ENCODE measurements at regions not wholly inside any gene's neighbourhood (a gene's known extent, or its start where the extent isn't known, plus 50 kb on each side); places are given as distances from the start of the nearest gene placed in this dataset.

DNA sequence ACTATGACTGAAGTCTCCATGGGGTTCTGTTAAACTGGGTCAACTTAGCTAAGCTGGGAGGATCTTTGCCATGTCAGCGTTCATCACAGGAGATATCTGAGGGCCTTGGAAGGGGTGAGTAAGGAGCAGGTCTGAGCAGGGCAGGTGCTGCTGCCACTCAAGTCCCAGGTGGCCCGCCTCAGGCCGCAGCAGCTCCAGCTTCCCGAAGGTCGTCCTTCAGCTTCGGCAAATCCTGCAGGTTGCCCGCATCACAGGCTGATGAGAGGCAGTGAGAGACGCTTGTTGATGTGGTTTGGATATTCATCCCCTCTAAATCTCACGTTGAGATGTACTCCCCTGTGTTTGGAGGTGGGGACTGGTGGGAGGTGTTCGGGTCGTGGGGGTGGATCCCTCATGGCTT is 166.6 kb downstream of the VAPA start:
- no peak for TF ChIP-seq CTCF (optimal IDR thresholded peaks at IDR 0.05 in 1 of 3, IDR thresholded peaks at IDR 0.05 in 1 of 3, conservative IDR thresholded peaks at IDR 0.05 in 1 of 3; ENCODE audit: extremely low read depth in 1 of 3, insufficient read depth in 2 of 3, low read length in 3 of 3)
- TF ChIP-seq EZH2 (IDR thresholded peaks at IDR 0.05; ENCODE audit: low read length) = no peak

Data from keratinocyte (primary cell).